MV-4-11 (cell line): ENCODE measurements at regions not wholly inside any gene's neighbourhood (a gene's known extent, or its start where the extent isn't known, plus 50 kb on each side); places are given as distances from the start of the nearest gene placed in this dataset.

Experiments used
- DNase-seq: peaks from one replicate; lab custom pipeline; 2025; lab: John Stamatoyannopoulos, UW

- DNase-seq: no peak
Measured at GRCh38 chr22:42180349-42180842, 49.8 kb upstream of the CYP2D6 start.
